ENCODE measurements at regions not wholly inside any gene's neighbourhood (a gene's known extent, or its start where the extent isn't known, plus 50 kb on each side); places are given as distances from the start of the nearest gene placed in this dataset.

DNA sequence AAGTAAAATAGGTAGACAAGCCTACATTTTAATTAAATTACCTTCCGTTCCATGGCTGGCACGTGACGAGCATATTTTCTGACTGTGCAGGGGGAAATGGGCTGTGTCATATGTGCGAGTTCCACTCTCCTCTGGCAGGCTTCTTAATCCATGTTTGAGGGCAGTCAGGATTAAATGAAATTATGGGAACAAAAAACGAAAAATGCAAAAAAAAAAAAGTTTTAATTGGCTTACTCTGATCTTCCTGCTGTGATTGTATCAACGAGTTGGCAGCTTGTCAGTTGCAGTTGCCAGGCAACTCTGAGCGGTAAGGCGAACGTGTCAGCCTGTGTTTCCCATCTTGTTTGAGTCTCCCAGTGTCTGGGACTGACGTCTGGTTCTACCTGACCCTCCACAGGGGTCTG, 302.9 kb upstream of the XYLT1 start:
- peaks cover 6% of the 10 kb centered on the region; the same call in 1 of the 2 replicates for H3K36me3 Mint-ChIP-seq
- H3K4me3 Mint-ChIP-seq = no peak overlapping the region
- no peak overlapping the region for H3K27ac Mint-ChIP-seq
- DNase-seq (ENCODE audit: low spot score) (no peak), ATAC-seq (peak; percentile 41)
- H3K9me3 Mint-ChIP-seq = peaks cover 24% of the 10 kb centered on the region
- no peak for TF ChIP-seq NR2C2 (CRISPR knock-in tag; IDR thresholded peaks at IDR 0.05)
- TF ChIP-seq TCF7 (CRISPR knock-in tag; IDR thresholded peaks at IDR 0.05; ENCODE audit: low read depth) = no peak
- no peak for TF ChIP-seq USF2 (CRISPR knock-in tag; IDR thresholded peaks at IDR 0.05)
- TF ChIP-seq ZNF423 (CRISPR knock-in tag; IDR thresholded peaks at IDR 0.05) = no peak
- TF ChIP-seq ELF4 (CRISPR knock-in tag; IDR thresholded peaks at IDR 0.05; ENCODE audit: low read depth) = no peak
- TF ChIP-seq GRHL2 (CRISPR knock-in tag; IDR thresholded peaks at IDR 0.05; ENCODE audit: insufficient replicate concordance, severe bottlenecking) = no peak
- TF ChIP-seq ZNF138 (CRISPR knock-in tag; conservative IDR thresholded peaks at IDR 0.05) = no peak
- TF ChIP-seq GABPB1 (CRISPR knock-in tag; IDR thresholded peaks at IDR 0.05) = no peak
- TF ChIP-seq KAT7 (CRISPR knock-in tag; IDR thresholded peaks at IDR 0.05; ENCODE audit: borderline replicate concordance) = no peak
- no peak for TF ChIP-seq ZNF416 (CRISPR knock-in tag; IDR thresholded peaks at IDR 0.05)
- TF ChIP-seq, protein P1, sequence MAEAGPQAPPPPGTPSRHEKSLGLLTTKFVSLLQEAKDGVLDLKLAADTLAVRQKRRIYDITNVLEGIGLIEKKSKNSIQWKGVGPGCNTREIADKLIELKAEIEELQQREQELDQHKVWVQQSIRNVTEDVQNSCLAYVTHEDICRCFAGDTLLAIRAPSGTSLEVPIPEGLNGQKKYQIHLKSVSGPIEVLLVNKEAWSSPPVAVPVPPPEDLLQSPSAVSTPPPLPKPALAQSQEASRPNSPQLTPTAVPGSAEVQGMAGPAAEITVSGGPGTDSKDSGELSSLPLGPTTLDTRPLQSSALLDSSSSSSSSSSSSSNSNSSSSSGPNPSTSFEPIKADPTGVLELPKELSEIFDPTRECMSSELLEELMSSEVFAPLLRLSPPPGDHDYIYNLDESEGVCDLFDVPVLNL (CRISPR knock-in tag; IDR thresholded peaks at IDR 0.05; ENCODE audit: borderline replicate concordance, low read depth) = no peak
- TF ChIP-seq, protein P2, sequence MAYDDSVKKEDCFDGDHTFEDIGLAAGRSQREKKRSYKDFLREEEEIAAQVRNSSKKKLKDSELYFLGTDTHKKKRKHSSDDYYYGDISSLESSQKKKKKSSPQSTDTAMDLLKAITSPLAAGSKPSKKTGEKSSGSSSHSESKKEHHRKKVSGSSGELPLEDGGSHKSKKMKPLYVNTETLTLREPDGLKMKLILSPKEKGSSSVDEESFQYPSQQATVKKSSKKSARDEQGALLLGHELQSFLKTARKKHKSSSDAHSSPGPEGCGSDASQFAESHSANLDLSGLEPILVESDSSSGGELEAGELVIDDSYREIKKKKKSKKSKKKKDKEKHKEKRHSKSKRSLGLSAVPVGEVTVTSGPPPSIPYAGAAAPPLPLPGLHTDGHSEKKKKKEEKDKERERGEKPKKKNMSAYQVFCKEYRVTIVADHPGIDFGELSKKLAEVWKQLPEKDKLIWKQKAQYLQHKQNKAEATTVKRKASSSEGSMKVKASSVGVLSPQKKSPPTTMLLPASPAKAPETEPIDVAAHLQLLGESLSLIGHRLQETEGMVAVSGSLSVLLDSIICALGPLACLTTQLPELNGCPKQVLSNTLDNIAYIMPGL (CRISPR knock-in tag; IDR thresholded peaks at IDR 0.05) = no peak
- no peak for TF ChIP-seq NR3C1 (CRISPR knock-in tag; conservative IDR thresholded peaks at IDR 0.05; ENCODE audit: low read depth)
- TF ChIP-seq TEAD1 (CRISPR knock-in tag; IDR thresholded peaks at IDR 0.05) = no peak
- no peak for TF ChIP-seq PRDM15 (CRISPR knock-in tag; IDR thresholded peaks at IDR 0.05)
- TF ChIP-seq ZBTB21 (CRISPR knock-in tag; IDR thresholded peaks at IDR 0.05; ENCODE audit: borderline replicate concordance) = no peak
- TF ChIP-seq, protein P3, sequence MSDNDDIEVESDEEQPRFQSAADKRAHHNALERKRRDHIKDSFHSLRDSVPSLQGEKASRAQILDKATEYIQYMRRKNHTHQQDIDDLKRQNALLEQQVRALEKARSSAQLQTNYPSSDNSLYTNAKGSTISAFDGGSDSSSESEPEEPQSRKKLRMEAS (CRISPR knock-in tag; IDR thresholded peaks at IDR 0.05) = no peak
- TF ChIP-seq, protein P4, sequence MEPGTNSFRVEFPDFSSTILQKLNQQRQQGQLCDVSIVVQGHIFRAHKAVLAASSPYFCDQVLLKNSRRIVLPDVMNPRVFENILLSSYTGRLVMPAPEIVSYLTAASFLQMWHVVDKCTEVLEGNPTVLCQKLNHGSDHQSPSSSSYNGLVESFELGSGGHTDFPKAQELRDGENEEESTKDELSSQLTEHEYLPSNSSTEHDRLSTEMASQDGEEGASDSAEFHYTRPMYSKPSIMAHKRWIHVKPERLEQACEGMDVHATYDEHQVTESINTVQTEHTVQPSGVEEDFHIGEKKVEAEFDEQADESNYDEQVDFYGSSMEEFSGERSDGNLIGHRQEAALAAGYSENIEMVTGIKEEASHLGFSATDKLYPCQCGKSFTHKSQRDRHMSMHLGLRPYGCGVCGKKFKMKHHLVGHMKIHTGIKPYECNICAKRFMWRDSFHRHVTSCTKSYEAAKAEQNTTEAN (CRISPR knock-in tag; IDR thresholded peaks at IDR 0.05) = no peak
- ChIA-PET CTCF (interaction anchor here (0.7 to 1.3 kb wide), 3 partner anchors 111 to 904 kb away, joined by 3 read pairs; no protein-coding TSS in a partner anchor), POLR2A (no interaction called here)
- H3K4me1 Mint-ChIP-seq = peaks cover 21% of the 10 kb centered on the region
- H3K27me3 Mint-ChIP-seq (ENCODE audit: low read depth) = no peaks in the 10 kb centered on the region

Measured in WTC11 (cell line).